ENCODE measurements at regions not wholly inside any gene's neighbourhood (a gene's known extent, or its start where the extent isn't known, plus 50 kb on each side); places are given as distances from the start of the nearest gene placed in this dataset.
"Not testable (repeated sequence)": the region's sequence is repeated elsewhere in the genome, so short reads cannot be mapped to it uniquely, and the experiment has no call there.

- peak; percentile 10 for DNase-seq
Measured at GRCh38 chr11:57047610-57048009, 58.9 kb downstream of the OR5AK2 start.

GRCh38 chr11:57049749-57050148 is 61.0 kb downstream of the OR5AK2 start:
- no peak for DNase-seq

GRCh38 chr11:57054817-57055216 is 66.1 kb downstream of the OR5AK2 start:
- DNase-seq = no peak

GRCh38 chr11:57055744-57056143 is 67.0 kb downstream of the OR5AK2 start:
- DNase-seq = no peak

GRCh38 chr11:57056735-57057134 is 68.0 kb downstream of the OR5AK2 start:
- no peak for DNase-seq

GRCh38 chr11:57057561-57057960 is 68.8 kb downstream of the OR5AK2 start:
- no peak for DNase-seq

GRCh38 chr11:57062957-57063356 is 74.2 kb downstream of the OR5AK2 start:
- not testable (repeated sequence) for DNase-seq

- DNase-seq = no peak
Measured at GRCh38 chr11:57069942-57070341, 81.2 kb downstream of the OR5AK2 start.

GRCh38 chr11:57071829-57072228 is 83.1 kb downstream of the OR5AK2 start:
- no peak for DNase-seq

GRCh38 chr11:57072640-57073039 is 83.9 kb downstream of the OR5AK2 start:
- no peak for DNase-seq

- no peak for DNase-seq
Measured at GRCh38 chr11:57073128-57073527, 84.4 kb downstream of the OR5AK2 start.

- no peak for DNase-seq
Measured at GRCh38 chr11:57081356-57081755, 92.6 kb downstream of the OR5AK2 start.

- no peak for DNase-seq
Measured at GRCh38 chr11:57082125-57082524, 93.4 kb downstream of the OR5AK2 start.

- no peak for DNase-seq
Measured at GRCh38 chr11:57083641-57084385, 95.1 kb downstream of the OR5AK2 start.

GRCh38 chr11:57085611-57086010 is 96.1 kb upstream of the LRRC55 start:
- DNase-seq = no peak

GRCh38 chr11:57087991-57088390 is 93.8 kb upstream of the LRRC55 start:
- no peak for DNase-seq

GRCh38 chr11:57092028-57092698 is 89.6 kb upstream of the LRRC55 start:
- no peak for DNase-seq

- DNase-seq = no peak
Measured at GRCh38 chr11:57094181-57094935, 87.4 kb upstream of the LRRC55 start.

- no peak for DNase-seq
Measured at GRCh38 chr11:57095417-57095816, 86.3 kb upstream of the LRRC55 start.

GRCh38 chr11:57095896-57096295 is 85.9 kb upstream of the LRRC55 start:
- DNase-seq = no peak

- DNase-seq = no peak
Measured at GRCh38 chr11:57097149-57097548, 84.6 kb upstream of the LRRC55 start.

GRCh38 chr11:57098191-57098590 is 83.6 kb upstream of the LRRC55 start:
- DNase-seq = no peak

- DNase-seq = peak; percentile 78
Measured at GRCh38 chr11:57100638-57101331, 81.0 kb upstream of the LRRC55 start.

All from DMS153 (cell line).